K562 (cell line): ENCODE measurements at regions not wholly inside any gene's neighbourhood (a gene's known extent, or its start where the extent isn't known, plus 50 kb on each side); places are given as distances from the start of the nearest gene placed in this dataset.

ENCODE experiments used
- C11orf30 ChIP-seq: fragments of 450-650 bp; IDR thresholded peaks from 2 replicates; pipeline ENCODE4 v1.6.1; 2016; ENCODE audit warnings: low read depth, mild to moderate bottlenecking
- CREB1 ChIP-seq, 2 experiments: sonication (generic) in 1 of 2; formaldehyde crosslinking in 1 of 2; IDR thresholded peaks; 2 replicates each; pipeline versions ENCODE4 v1.6.1 to v1.8.0; 2012 to 2022; ENCODE audit warnings: inconsistent platforms in 1 of 2, mild to moderate bottlenecking in 1 of 2, missing genetic modification reagents in 1 of 2, moderate library complexity in 1 of 2
- CSDE1 ChIP-seq, 2 experiments: fragments of 450-650 bp; IDR thresholded peaks; 2 replicates each; pipeline ENCODE4 v1.6.1; 2016; ENCODE audit warnings: mild to moderate bottlenecking in 1 of 2
- GATAD2B ChIP-seq: fragments of 450-650 bp; IDR thresholded peaks from 2 replicates; pipeline ENCODE4 v1.6.1; 2017; ENCODE audit warnings: mild to moderate bottlenecking, borderline replicate concordance
- GMEB1 ChIP-seq: fragments of 250-450 bp; sonication (Bioruptor Pico); IDR thresholded peaks from 2 replicates; pipeline ENCODE4 v1.4.0; 2020; ENCODE audit warnings: mild to moderate bottlenecking
- GTF2B ChIP-seq: IDR thresholded peaks from 2 replicates; pipeline ENCODE4 v1.6.1; 2011; ENCODE audit not compliant: insufficient read length; ENCODE audit errors: extremely low read depth
- IFI16 ChIP-seq: fragments of 250-450 bp; sonication (Bioruptor Pico); IDR thresholded peaks from 2 replicates; pipeline ENCODE4 v2.1.2; 2022; ENCODE audit warnings: mild to moderate bottlenecking, inconsistent platforms
- IRF1 ChIP-seq: sonication (generic); formaldehyde crosslinking; IDR thresholded peaks from 2 replicates; pipeline ENCODE4 v1.8.0; 2022; ENCODE audit warnings: missing genetic modification reagents, mild to moderate bottlenecking, borderline replicate concordance
- MAFF ChIP-seq: IDR thresholded peaks from 2 replicates; pipeline ENCODE4 v1.6.1; 2012; ENCODE audit warnings: low read length, improper control_type of control experiment
- MAFG ChIP-seq: fragments of 450-650 bp; conservative IDR thresholded peaks from 2 replicates; pipeline ENCODE4 v1.6.1; 2016; ENCODE audit warnings: missing genetic modification characterization, missing compliant biosample characterization
- MEIS2 ChIP-seq: fragments of 450-650 bp; IDR thresholded peaks from 2 replicates; pipeline ENCODE4 v1.6.1; 2014; ENCODE audit warnings: mild to moderate bottlenecking; ENCODE audit not compliant: partially characterized antibody
- MYBL2 ChIP-seq, 2 experiments: fragments of 450-650 bp in 1 of 2; sonication (generic) in 1 of 2; formaldehyde crosslinking in 1 of 2; IDR thresholded peaks; 2 replicates each; pipeline versions ENCODE4 v1.6.1 to v1.8.1; 2017 to 2022; ENCODE audit warnings: borderline replicate concordance in 1 of 2, inconsistent platforms in 1 of 2, low read depth in 1 of 2, mild to moderate bottlenecking in 1 of 2, missing genetic modification reagents in 1 of 2, moderate library complexity in 1 of 2
- NFE2 ChIP-seq: IDR thresholded peaks from 2 replicates; pipeline ENCODE4 v1.6.1; 2014; ENCODE audit warnings: antibody characterized with exemption, low read depth
- RAD51 ChIP-seq: fragments of 450-650 bp; IDR thresholded peaks from 2 replicates; pipeline ENCODE4 v1.7.1; 2016; ENCODE audit warnings: low read depth, mild to moderate bottlenecking, borderline replicate concordance
- SMARCA5 ChIP-seq: fragments of 450-650 bp; IDR thresholded peaks from 2 replicates; pipeline ENCODE4 v1.6.1; 2016
- ZBTB43 ChIP-seq: sonication (generic); formaldehyde crosslinking; IDR thresholded peaks from 2 replicates; pipeline ENCODE4 v1.8.0; 2023; ENCODE audit warnings: mild to moderate bottlenecking, missing genetic modification reagents
- ZNF347 ChIP-seq: fragments of 450-650 bp; formaldehyde crosslinking; IDR thresholded peaks from 2 replicates; pipeline ENCODE4 v1.4.0; 2020; ENCODE audit warnings: low read depth, mild to moderate bottlenecking, moderate library complexity
- TF ChIP-seq, protein P1 (sequence below): fragments of 200-800 bp; sonication (Bioruptor generic); IDR thresholded peaks from 2 replicates; pipeline ENCODE4 v1.6.1; 2017; ENCODE audit warnings: missing genetic modification characterization, missing compliant biosample characterization
- TF ChIP-seq, protein P2 (sequence below), 2 experiments: fragments of 450-650 bp in 1 of 2; sonication (generic) in 1 of 2; formaldehyde crosslinking in 1 of 2; IDR thresholded peaks in 1 of 2; conservative IDR thresholded peaks in 1 of 2; 2 replicates each; pipeline versions ENCODE4 v1.6.1 to v1.8.1; 2016 to 2023; ENCODE audit warnings: mild to moderate bottlenecking in 2 of 2, moderate library complexity in 2 of 2, inconsistent platforms in 1 of 2, missing genetic modification reagents in 1 of 2
- TF ChIP-seq, protein P3 (sequence below): fragments of 250-450 bp; sonication (Bioruptor Pico); IDR thresholded peaks from 2 replicates; pipeline ENCODE4 v1.4.0; 2020; ENCODE audit warnings: mild to moderate bottlenecking, moderate library complexity

- no peak for TF ChIP-seq IRF1
- no peak for TF ChIP-seq MEIS2
- TF ChIP-seq MAFF = peak; percentile 18; the same call in 1 of the 2 replicates
- no peak for TF ChIP-seq RAD51
- TF ChIP-seq CREB1 (IDR thresholded peaks at IDR 0.05) = no peak
- TF ChIP-seq CREB1 (CRISPR knock-in tag; IDR thresholded peaks at IDR 0.05) = no peak
- no peak for TF ChIP-seq GTF2B
- TF ChIP-seq GMEB1 (CRISPR knock-in tag) = no peak
- no peak for TF ChIP-seq GATAD2B
- 0 out of 2 replicates have a peak, but pooled peaks have one; percentile 3 for TF ChIP-seq NFE2
- TF ChIP-seq ZNF347 = no peak
- peak; percentile 37; the same call in 1 of the 2 replicates for TF ChIP-seq C11orf30
- TF ChIP-seq, protein P1, sequence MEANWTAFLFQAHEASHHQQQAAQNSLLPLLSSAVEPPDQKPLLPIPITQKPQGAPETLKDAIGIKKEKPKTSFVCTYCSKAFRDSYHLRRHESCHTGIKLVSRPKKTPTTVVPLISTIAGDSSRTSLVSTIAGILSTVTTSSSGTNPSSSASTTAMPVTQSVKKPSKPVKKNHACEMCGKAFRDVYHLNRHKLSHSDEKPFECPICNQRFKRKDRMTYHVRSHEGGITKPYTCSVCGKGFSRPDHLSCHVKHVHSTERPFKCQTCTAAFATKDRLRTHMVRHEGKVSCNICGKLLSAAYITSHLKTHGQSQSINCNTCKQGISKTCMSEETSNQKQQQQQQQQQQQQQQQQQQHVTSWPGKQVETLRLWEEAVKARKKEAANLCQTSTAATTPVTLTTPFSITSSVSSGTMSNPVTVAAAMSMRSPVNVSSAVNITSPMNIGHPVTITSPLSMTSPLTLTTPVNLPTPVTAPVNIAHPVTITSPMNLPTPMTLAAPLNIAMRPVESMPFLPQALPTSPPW (CRISPR knock-in tag) = no peak
- TF ChIP-seq MYBL2 (IDR thresholded peaks at IDR 0.05; ENCODE audit: low read depth) = no peak
- TF ChIP-seq MYBL2 (CRISPR knock-in tag; IDR thresholded peaks at IDR 0.05; ENCODE audit: borderline replicate concordance) = no peak
- 0 out of 2 replicates have a peak, but pooled peaks have one; percentile 4 for TF ChIP-seq MAFG
- no peak for TF ChIP-seq CSDE1 (IDR thresholded peaks at IDR 0.05)
- no peak for TF ChIP-seq SMARCA5
- no peak for TF ChIP-seq IFI16 (CRISPR knock-in tag)
- TF ChIP-seq, protein P2, sequence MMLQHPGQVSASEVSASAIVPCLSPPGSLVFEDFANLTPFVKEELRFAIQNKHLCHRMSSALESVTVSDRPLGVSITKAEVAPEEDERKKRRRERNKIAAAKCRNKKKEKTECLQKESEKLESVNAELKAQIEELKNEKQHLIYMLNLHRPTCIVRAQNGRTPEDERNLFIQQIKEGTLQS (IDR thresholded peaks at IDR 0.05) = no peak
- TF ChIP-seq, protein P2 (CRISPR knock-in tag; conservative IDR thresholded peaks at IDR 0.05) = no peak
- TF ChIP-seq, protein P3, sequence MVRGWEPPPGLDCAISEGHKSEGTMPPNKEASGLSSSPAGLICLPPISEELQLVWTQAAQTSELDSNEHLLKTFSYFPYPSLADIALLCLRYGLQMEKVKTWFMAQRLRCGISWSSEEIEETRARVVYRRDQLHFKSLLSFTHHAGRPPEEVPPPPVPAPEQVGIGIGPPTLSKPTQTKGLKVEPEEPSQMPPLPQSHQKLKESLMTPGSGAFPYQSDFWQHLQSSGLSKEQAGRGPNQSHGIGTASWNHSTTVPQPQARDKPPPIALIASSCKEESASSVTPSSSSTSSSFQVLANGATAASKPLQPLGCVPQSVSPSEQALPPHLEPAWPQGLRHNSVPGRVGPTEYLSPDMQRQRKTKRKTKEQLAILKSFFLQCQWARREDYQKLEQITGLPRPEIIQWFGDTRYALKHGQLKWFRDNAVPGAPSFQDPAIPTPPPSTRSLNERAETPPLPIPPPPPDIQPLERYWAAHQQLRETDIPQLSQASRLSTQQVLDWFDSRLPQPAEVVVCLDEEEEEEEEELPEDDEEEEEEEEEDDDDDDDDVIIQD (CRISPR knock-in tag) = no peak
- no peak for TF ChIP-seq ZBTB43
These were observed 59.1 kb downstream of the CEP43 start (continued) for GRCh38 chr6:167058261-167058660.
